NB4 (cell line): ENCODE measurements at regions not wholly inside any gene's neighbourhood (a gene's known extent, or its start where the extent isn't known, plus 50 kb on each side); places are given as distances from the start of the nearest gene placed in this dataset.

Experiments used
- CTCF ChIP-seq: IDR thresholded peaks from one replicate; pipeline ENCODE4 v1.5.1; 2012; ENCODE audit warnings: low read depth, low read length
- MAX ChIP-seq: IDR thresholded peaks from 2 replicates; pipeline ENCODE4 v1.6.1; 2011; ENCODE audit warnings: low read depth, low read length
- MYC ChIP-seq: IDR thresholded peaks from 2 replicates; pipeline ENCODE4 v1.6.1; 2011; ENCODE audit warnings: low read depth, low read length
- POLR2A ChIP-seq: IDR thresholded peaks from 2 replicates; pipeline ENCODE4 v1.6.1; 2011; ENCODE audit warnings: mild to moderate bottlenecking; ENCODE audit not compliant: insufficient read length; ENCODE audit errors: extremely low read depth

- no peak for TF ChIP-seq POLR2A
- TF ChIP-seq CTCF, result no peak
- TF ChIP-seq MAX, result no peak
- no peak for TF ChIP-seq MYC
Observed at GRCh38 chr1:172960019-172960418, 90.7 kb downstream of the TNFSF18 start.
